Coronary artery (tissue), 2 donors: ENCODE measurements at regions not wholly inside any gene's neighbourhood (a gene's known extent, or its start where the extent isn't known, plus 50 kb on each side); places are given as distances from the start of the nearest gene placed in this dataset.
"Not testable (repeated sequence)": the region's sequence is repeated elsewhere in the genome, so short reads cannot be mapped to it uniquely, and the experiment has no call there.

Experiments
- DNase-seq: peaks from one replicate; pipeline ENCODE4 v3.0.0-alpha.2; 2017; ENCODE audit warnings: low spot score
- H3K27ac ChIP-seq, 2 donors: fragments of 200-600 bp; sonication (generic); one replicate each; pipeline ENCODE4 v1.5.1; 2016 to 2019
- H3K4me3 ChIP-seq: fragments of 200-600 bp; sonication (generic); 2 replicates; pipeline ENCODE4 v1.5.1; 2016; ENCODE audit warnings: mild to moderate bottlenecking, moderate library complexity
- CTCF ChIP-seq: fragments of 200-600 bp; sonication (generic); IDR thresholded peaks from one replicate; pipeline ENCODE4 v1.5.1; 2019; ENCODE audit warnings: antibody characterized with exemption

- Histone ChIP-seq H3K27ac (no peak overlapping the region), H3K4me3 (no peak overlapping the region)
- DNase-seq = no peak
- TF ChIP-seq CTCF = no peak
Observed at GRCh38 chr6:134405386-134406087, 87.6 kb upstream of the SGK1 start.

DNA sequence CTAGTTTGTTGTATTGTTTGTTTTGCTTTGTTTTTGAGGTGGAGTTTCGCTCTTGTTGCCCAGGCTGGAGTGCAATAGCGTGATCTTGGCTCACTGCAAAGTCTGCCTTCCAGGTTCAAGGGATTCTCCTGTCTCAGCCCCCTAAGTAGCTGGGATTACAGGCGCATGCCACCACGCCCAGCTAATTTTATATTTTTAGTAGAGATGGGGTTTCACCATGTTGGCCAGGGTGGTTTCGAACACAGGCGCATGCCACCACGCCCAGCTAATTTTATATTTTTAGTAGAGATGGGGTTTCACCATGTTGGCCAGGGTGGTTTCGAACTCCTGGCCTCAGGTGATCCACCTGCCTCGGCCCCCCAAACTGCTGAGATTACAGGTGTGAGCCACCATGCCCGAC, 85.4 kb upstream of the SGK1 start:
- H3K27ac ChIP-seq, DNase-seq, H3K4me3 ChIP-seq: not testable (repeated sequence)

- H3K4me3 ChIP-seq = no peak overlapping the region
- no peak overlapping the region for H3K27ac ChIP-seq
- no peak for TF ChIP-seq CTCF
- no peak for DNase-seq
Observed at GRCh38 chr6:134402372-134402984, 84.6 kb upstream of the SGK1 start.

- no peak overlapping the region for H3K27ac ChIP-seq
- DNase-seq = no peak
- TF ChIP-seq CTCF = no peak
- H3K4me3 ChIP-seq = no peak overlapping the region
Observed at GRCh38 chr6:134400941-134401340, 83.0 kb upstream of the SGK1 start.

DNA sequence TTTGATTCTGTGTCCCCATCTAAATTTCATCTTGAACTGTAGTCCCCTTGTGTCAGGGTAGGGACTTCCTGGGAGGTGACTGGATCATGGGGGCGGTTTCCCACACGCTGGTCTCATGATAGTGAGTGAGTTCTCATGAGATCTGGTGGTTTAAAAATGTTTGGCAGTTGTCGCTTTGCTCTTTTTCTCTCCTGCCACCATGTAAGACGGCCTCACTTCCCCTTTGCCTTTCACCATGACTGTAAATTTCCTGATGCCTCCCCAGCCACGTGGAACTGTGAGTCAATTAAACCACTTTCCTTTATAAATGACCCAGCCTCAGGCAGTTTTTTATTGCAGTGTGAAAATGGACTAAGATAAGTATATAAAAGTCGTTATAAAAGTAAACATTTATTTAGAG, 80.5 kb upstream of the SGK1 start:
- no peak overlapping the region for H3K4me3 ChIP-seq
- no peak for TF ChIP-seq CTCF
- DNase-seq = no peak
- H3K27ac ChIP-seq = no peak overlapping the region

GRCh38 chr6:134397676-134398075, 79.8 kb upstream of the SGK1 start:
- no peak for TF ChIP-seq CTCF
- no peak overlapping the region for H3K27ac ChIP-seq
- H3K4me3 ChIP-seq = no peak overlapping the region
- no peak for DNase-seq

DNA sequence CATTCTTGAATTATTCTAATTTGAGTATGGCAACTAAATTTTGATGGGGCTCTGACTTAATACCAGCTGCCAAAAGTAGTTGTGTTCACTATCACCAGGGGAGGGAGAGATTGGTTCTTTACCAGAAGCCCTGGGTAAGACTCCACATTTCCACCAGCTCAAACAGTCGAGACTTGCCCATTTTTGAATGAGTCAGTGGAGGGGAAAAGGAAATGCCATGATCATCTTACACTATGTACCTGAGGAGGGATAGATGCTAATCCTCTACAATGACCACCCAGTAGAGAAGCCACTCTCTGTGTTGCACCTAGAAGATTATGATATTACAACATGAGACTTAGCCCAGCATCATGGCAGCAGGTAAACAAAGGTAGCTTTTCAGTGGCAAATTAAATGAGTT, 77.0 kb upstream of the SGK1 start:
- H3K4me3 ChIP-seq = no peak overlapping the region
- no peak for DNase-seq
- H3K27ac ChIP-seq = no peak overlapping the region
- TF ChIP-seq CTCF = no peak
